ENCODE measurements at regions not wholly inside any gene's neighbourhood (a gene's known extent, or its start where the extent isn't known, plus 50 kb on each side); places are given as distances from the start of the nearest gene placed in this dataset.
"Not testable (repeated sequence)": the region's sequence is repeated elsewhere in the genome, so short reads cannot be mapped to it uniquely, and the experiment has no call there.

GRCh38 chr1:113291777-113292602 lies 98.3 kb upstream of the MAGI3 start:
- no peak overlapping the region for H3K4me2 ChIP-seq
- H3K27me3 ChIP-seq: no peaks in the 10 kb centered on the region
- no peaks in the 10 kb centered on the region for H3K9me3 ChIP-seq
- H3K4me3 ChIP-seq: no peak overlapping the region
- H3K9ac ChIP-seq: no peak overlapping the region
- H3K27ac ChIP-seq: no peak overlapping the region
- no peak for TF ChIP-seq Cebpa-rat (IDR thresholded peaks at IDR 0.05)
- no peaks in the 10 kb centered on the region for H3K36me3 ChIP-seq
- H3K4me1 ChIP-seq: no peaks in the 10 kb centered on the region
- no peaks in the 10 kb centered on the region for H4K20me1 ChIP-seq

- Histone ChIP-seq H3K9ac (no peak overlapping the region), H3K4me1 (no peaks in the 10 kb centered on the region), H3K4me3 (no peak overlapping the region), H3K9me3 (no peaks in the 10 kb centered on the region), H3K27ac (no peak overlapping the region), H3K27me3 (no peaks in the 10 kb centered on the region), H4K20me1 (no peaks in the 10 kb centered on the region), H3K4me2 (no peak overlapping the region), H3K36me3 (no peaks in the 10 kb centered on the region)
- TF ChIP-seq Cebpa-rat (IDR thresholded peaks at IDR 0.05): no peak
Observed at GRCh38 chr1:113292603-113293255, 97.6 kb upstream of the MAGI3 start.

- Histone ChIP-seq H3K4me1 (no peaks in the 10 kb centered on the region), H3K27ac (no peak overlapping the region), H3K36me3 (no peaks in the 10 kb centered on the region), H3K4me2 (no peak overlapping the region), H3K9me3 (no peaks in the 10 kb centered on the region), H3K9ac (no peak overlapping the region), H4K20me1 (no peaks in the 10 kb centered on the region), H3K4me3 (no peak overlapping the region), H3K27me3 (no peaks in the 10 kb centered on the region)
- no peak for TF ChIP-seq Cebpa-rat (IDR thresholded peaks at IDR 0.05)
Observed at GRCh38 chr1:113293256-113293626, 97.1 kb upstream of the MAGI3 start.

GRCh38 chr1:113297749-113298148 lies 92.6 kb upstream of the MAGI3 start:
- H3K36me3 ChIP-seq: no peaks in the 10 kb centered on the region
- no peaks in the 10 kb centered on the region for H3K9me3 ChIP-seq
- no peak overlapping the region for H3K27ac ChIP-seq
- no peaks in the 10 kb centered on the region for H3K4me1 ChIP-seq
- H3K9ac ChIP-seq: no peak overlapping the region
- H3K4me3 ChIP-seq: no peak overlapping the region
- no peak overlapping the region for H3K4me2 ChIP-seq
- TF ChIP-seq Cebpa-rat (IDR thresholded peaks at IDR 0.05): no peak
- no peaks in the 10 kb centered on the region for H3K27me3 ChIP-seq
- H4K20me1 ChIP-seq: no peaks in the 10 kb centered on the region

- H3K27ac ChIP-seq: no peak overlapping the region
- H3K4me3 ChIP-seq: no peak overlapping the region
- TF ChIP-seq Cebpa-rat (IDR thresholded peaks at IDR 0.05): no peak
- H3K4me1 ChIP-seq: no peaks in the 10 kb centered on the region
- no peaks in the 10 kb centered on the region for H3K9me3 ChIP-seq
- no peaks in the 10 kb centered on the region for H3K36me3 ChIP-seq
- no peaks in the 10 kb centered on the region for H4K20me1 ChIP-seq
- no peak overlapping the region for H3K9ac ChIP-seq
- H3K27me3 ChIP-seq: no peaks in the 10 kb centered on the region
- H3K4me2 ChIP-seq: no peak overlapping the region
Observed at GRCh38 chr1:113298941-113299340, 91.4 kb upstream of the MAGI3 start.

GRCh38 chr1:113302636-113303035 lies 87.7 kb upstream of the MAGI3 start:
- Histone ChIP-seq H3K9ac (no peak overlapping the region), H3K9me3 (no peaks in the 10 kb centered on the region), H3K4me3 (no peak overlapping the region), H3K4me1 (no peaks in the 10 kb centered on the region), H3K36me3 (no peaks in the 10 kb centered on the region), H3K4me2 (no peak overlapping the region), H4K20me1 (no peaks in the 10 kb centered on the region), H3K27me3 (no peaks in the 10 kb centered on the region), H3K27ac (no peak overlapping the region)
- no peak for TF ChIP-seq Cebpa-rat (IDR thresholded peaks at IDR 0.05)

GRCh38 chr1:113303267-113303666 lies 87.0 kb upstream of the MAGI3 start:
- no peak overlapping the region for H3K27ac ChIP-seq
- H3K4me2 ChIP-seq: no peak overlapping the region
- H3K27me3 ChIP-seq: no peaks in the 10 kb centered on the region
- no peaks in the 10 kb centered on the region for H3K4me1 ChIP-seq
- TF ChIP-seq Cebpa-rat (IDR thresholded peaks at IDR 0.05): no peak
- no peaks in the 10 kb centered on the region for H4K20me1 ChIP-seq
- H3K9ac ChIP-seq: no peak overlapping the region
- no peak overlapping the region for H3K4me3 ChIP-seq
- no peaks in the 10 kb centered on the region for H3K36me3 ChIP-seq
- no peaks in the 10 kb centered on the region for H3K9me3 ChIP-seq

- not testable (repeated sequence) for H3K9me3 ChIP-seq, H3K27ac ChIP-seq, H3K4me2 ChIP-seq, H3K4me1 ChIP-seq, H4K20me1 ChIP-seq, H3K27me3 ChIP-seq, H3K9ac ChIP-seq, H3K36me3 ChIP-seq, H3K4me3 ChIP-seq
Observed at GRCh38 chr1:113305029-113305428, 85.3 kb upstream of the MAGI3 start.

GRCh38 chr1:113307771-113308445 lies 82.4 kb upstream of the MAGI3 start:
- Histone ChIP-seq H3K4me2 (no peak overlapping the region), H3K9ac (no peak overlapping the region), H3K4me3 (no peak overlapping the region)

GRCh38 chr1:113312651-113313050 lies 77.7 kb upstream of the MAGI3 start:
- H3K9ac ChIP-seq, H3K36me3 ChIP-seq, H3K4me2 ChIP-seq, H3K27ac ChIP-seq, H3K27me3 ChIP-seq, H3K4me3 ChIP-seq, H3K4me1 ChIP-seq, H4K20me1 ChIP-seq: not testable (repeated sequence)
- peaks cover 20% of the 10 kb centered on the region for H3K9me3 ChIP-seq

More at GRCh38 chr1:113307771-113308445, 82.4 kb upstream of the MAGI3 start:
- no peak for TF ChIP-seq Cebpa-rat (IDR thresholded peaks at IDR 0.05)
- Histone ChIP-seq H3K27ac (no peak overlapping the region), H3K36me3 (no peaks in the 10 kb centered on the region), H4K20me1 (no peaks in the 10 kb centered on the region), H3K4me1 (no peaks in the 10 kb centered on the region), H3K27me3 (no peaks in the 10 kb centered on the region), H3K9me3 (peaks cover 16% of the 10 kb centered on the region)

Measured in BLaER1 (cell line).